WI38 (cell line): ENCODE measurements at regions not wholly inside any gene's neighbourhood (a gene's known extent, or its start where the extent isn't known, plus 50 kb on each side); places are given as distances from the start of the nearest gene placed in this dataset.

ENCODE experiments used
- H3K4me3 ChIP-seq: 2 replicates; pipeline ENCODE4 v1.5.1; 2011; ENCODE audit warnings: low read depth, mild to moderate bottlenecking, control low read depth, low read length
- TF ChIP-seq, protein P1 (sequence below): IDR thresholded peaks from 2 replicates; pipeline ENCODE4 v1.5.1; 2012; ENCODE audit warnings: low read depth, mild to moderate bottlenecking, control low read depth, low read length

DNA sequence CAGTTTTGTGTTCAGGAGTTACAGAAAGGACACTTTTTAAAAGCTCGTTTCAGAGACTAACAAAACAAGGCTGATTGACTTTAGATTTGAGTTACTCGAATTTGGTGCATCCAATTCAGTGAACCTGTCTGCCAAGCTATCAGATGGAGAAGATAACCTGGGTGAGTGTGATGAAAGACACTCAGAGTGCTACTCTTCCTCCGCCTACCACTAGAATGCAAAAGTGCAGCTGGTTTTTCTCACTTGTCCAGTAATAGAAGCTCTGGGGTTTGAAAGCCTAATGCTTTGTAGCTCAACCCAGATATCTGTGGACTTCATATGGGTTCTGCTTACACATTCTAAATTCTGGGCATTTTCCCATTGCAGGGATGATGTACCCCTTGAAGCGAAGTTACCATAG is 82.8 kb upstream of the NPY start:
- TF ChIP-seq, protein P1, sequence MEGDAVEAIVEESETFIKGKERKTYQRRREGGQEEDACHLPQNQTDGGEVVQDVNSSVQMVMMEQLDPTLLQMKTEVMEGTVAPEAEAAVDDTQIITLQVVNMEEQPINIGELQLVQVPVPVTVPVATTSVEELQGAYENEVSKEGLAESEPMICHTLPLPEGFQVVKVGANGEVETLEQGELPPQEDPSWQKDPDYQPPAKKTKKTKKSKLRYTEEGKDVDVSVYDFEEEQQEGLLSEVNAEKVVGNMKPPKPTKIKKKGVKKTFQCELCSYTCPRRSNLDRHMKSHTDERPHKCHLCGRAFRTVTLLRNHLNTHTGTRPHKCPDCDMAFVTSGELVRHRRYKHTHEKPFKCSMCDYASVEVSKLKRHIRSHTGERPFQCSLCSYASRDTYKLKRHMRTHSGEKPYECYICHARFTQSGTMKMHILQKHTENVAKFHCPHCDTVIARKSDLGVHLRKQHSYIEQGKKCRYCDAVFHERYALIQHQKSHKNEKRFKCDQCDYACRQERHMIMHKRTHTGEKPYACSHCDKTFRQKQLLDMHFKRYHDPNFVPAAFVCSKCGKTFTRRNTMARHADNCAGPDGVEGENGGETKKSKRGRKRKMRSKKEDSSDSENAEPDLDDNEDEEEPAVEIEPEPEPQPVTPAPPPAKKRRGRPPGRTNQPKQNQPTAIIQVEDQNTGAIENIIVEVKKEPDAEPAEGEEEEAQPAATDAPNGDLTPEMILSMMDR, result no peak
- no peak overlapping the region for H3K4me3 ChIP-seq

- no peak overlapping the region for H3K4me3 ChIP-seq
- TF ChIP-seq, protein P1, result no peak
These were observed 71.9 kb upstream of the NPY start for GRCh38 chr7:24212073-24212472.

- H3K4me3 ChIP-seq, result no peak overlapping the region
- TF ChIP-seq, protein P1, result no peak
These were observed 70.7 kb upstream of the NPY start for GRCh38 chr7:24213311-24213710.

GRCh38 chr7:24214670-24215069 is 69.3 kb upstream of the NPY start:
- TF ChIP-seq, protein P1, result no peak
- H3K4me3 ChIP-seq, result no peak overlapping the region

DNA sequence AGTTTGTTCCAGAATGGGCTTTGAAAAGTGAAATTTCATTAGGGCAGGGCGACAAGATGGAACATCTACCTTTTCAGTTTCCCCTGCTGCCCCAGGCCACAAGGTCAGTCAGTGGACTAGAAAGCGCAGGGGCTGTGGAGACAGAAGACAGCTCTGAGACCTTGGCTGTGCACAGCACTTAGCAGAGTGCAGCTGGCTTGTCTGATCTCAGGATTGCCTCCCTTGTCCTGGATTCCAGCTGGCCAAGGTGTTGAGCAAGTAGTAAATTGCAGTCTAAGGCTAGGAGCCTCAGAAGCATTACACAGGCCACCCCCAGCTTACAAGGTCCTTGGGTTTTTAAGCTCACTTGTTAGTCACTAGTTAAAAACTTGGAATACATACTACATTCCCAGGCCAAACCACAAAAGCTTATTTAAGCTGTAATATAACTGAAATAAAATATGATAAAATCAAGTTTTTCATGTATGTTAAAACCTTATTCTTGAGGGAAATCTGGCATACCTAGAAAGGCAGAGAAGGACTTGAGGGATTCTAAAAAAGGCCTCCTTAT is 67.3 kb upstream of the NPY start:
- H3K4me3 ChIP-seq, result no peak overlapping the region

DNA sequence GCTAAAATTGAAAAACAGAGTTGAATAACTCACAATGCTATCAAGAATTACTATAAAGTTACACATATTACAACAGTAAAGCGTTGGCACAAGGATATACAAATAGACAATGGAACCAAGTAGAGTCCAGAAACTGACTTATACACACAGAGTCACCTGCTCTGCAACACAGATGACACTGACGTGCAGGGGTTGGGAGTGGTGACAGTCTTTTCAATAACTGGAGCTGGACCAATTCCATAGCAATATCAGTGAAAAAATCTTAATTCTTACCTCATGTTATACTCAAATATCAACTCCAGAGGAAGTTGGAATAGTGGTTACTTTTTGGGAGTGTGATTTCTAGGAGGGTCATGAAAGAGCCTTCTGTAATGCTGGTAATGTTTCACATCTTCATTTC is 62.5 kb upstream of the NPY start:
- TF ChIP-seq, protein P1, result no peak
- H3K4me3 ChIP-seq, result no peak overlapping the region

More for the DNA sequence above, 67.3 kb upstream of the NPY start:
- TF ChIP-seq, protein P1, result no peak

GRCh38 chr7:24227068-24227467 is 56.9 kb upstream of the NPY start:
- H3K4me3 ChIP-seq, result no peak overlapping the region
- TF ChIP-seq, protein P1, result no peak
